ENCODE measurements at regions not wholly inside any gene's neighbourhood (a gene's known extent, or its start where the extent isn't known, plus 50 kb on each side); places are given as distances from the start of the nearest gene placed in this dataset.
"Not testable (repeated sequence)": the region's sequence is repeated elsewhere in the genome, so short reads cannot be mapped to it uniquely, and the experiment has no call there.

DNA sequence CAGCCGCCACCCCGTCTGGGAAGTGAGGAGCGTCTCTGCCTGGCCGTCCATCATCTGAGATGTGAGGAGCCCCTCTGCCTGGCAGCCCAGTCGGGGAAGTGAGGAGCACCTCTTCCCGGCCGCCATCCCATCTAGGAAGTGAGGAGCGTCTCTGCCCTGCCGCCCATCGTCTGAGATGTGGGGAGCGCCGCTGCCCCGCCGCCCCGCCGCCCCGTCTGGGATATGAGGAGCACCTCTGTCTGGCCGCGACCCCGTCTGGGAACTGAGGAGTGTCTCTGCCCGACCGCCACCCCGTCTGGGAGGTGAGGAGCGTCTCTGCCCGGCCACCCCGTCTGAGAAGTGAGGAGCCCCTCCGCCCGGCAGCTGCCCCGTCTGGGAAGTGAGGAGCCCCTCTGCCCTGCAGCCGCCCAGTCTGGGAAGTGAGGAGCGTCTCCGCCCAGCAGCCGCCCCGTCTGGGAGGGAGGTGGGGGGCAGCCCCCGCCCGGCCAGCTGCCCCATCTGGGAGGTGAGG, 94.3 kb downstream of the BAMBI start:
- TF ChIP-seq, protein P1, sequence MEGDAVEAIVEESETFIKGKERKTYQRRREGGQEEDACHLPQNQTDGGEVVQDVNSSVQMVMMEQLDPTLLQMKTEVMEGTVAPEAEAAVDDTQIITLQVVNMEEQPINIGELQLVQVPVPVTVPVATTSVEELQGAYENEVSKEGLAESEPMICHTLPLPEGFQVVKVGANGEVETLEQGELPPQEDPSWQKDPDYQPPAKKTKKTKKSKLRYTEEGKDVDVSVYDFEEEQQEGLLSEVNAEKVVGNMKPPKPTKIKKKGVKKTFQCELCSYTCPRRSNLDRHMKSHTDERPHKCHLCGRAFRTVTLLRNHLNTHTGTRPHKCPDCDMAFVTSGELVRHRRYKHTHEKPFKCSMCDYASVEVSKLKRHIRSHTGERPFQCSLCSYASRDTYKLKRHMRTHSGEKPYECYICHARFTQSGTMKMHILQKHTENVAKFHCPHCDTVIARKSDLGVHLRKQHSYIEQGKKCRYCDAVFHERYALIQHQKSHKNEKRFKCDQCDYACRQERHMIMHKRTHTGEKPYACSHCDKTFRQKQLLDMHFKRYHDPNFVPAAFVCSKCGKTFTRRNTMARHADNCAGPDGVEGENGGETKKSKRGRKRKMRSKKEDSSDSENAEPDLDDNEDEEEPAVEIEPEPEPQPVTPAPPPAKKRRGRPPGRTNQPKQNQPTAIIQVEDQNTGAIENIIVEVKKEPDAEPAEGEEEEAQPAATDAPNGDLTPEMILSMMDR (IDR thresholded peaks at IDR 0.05), result not testable (repeated sequence)
- not testable (repeated sequence) for TF ChIP-seq POLR2A (IDR thresholded peaks at IDR 0.05)
